GM18861 (cell line): ENCODE measurements at regions not wholly inside any gene's neighbourhood (a gene's known extent, or its start where the extent isn't known, plus 50 kb on each side); places are given as distances from the start of the nearest gene placed in this dataset.
A peak's percentile ranks its signal among the peaks of the same experiment; 100 is the strongest.
"Not testable (repeated sequence)": the region's sequence is repeated elsewhere in the genome, so short reads cannot be mapped to it uniquely, and the experiment has no call there.

Source experiments
- ATAC-seq: cut with Tn5 transposase; IDR thresholded peaks from one replicate; pipeline ENCODE4 v1.9.1; 2021; ENCODE audit not compliant: unreplicated experiment

GRCh38 chr2:87075054-87075790 is 53.6 kb upstream of the PLGLB1 start:
- ATAC-seq, result not testable (repeated sequence)

- ATAC-seq, result peak; percentile 26
Observed at GRCh38 chr2:87075791-87076252, 54.2 kb upstream of the PLGLB1 start.

GRCh38 chr2:87076253-87077123 is 54.8 kb upstream of the PLGLB1 start:
- peak; percentile 92 for ATAC-seq

- ATAC-seq, result not testable (repeated sequence)
Observed at GRCh38 chr2:87077124-87077446, 55.4 kb upstream of the PLGLB1 start.

- not testable (repeated sequence) for ATAC-seq
Observed at GRCh38 chr2:87081727-87082126, 60.1 kb upstream of the PLGLB1 start.

- ATAC-seq, result not testable (repeated sequence)
Observed at GRCh38 chr2:87088079-87088478, 66.4 kb upstream of the PLGLB1 start.

- ATAC-seq, result not testable (repeated sequence)
Observed at GRCh38 chr2:87089401-87089800, 67.8 kb upstream of the PLGLB1 start.

GRCh38 chr2:87093252-87093651 is 71.6 kb upstream of the PLGLB1 start:
- not testable (repeated sequence) for ATAC-seq

GRCh38 chr2:87093937-87094529 is 72.4 kb upstream of the PLGLB1 start:
- ATAC-seq, result not testable (repeated sequence)

- not testable (repeated sequence) for ATAC-seq
Observed at GRCh38 chr2:87095804-87096203, 74.2 kb upstream of the PLGLB1 start.

- not testable (repeated sequence) for ATAC-seq
Observed at GRCh38 chr2:87128761-87129553, 107.3 kb upstream of the PLGLB1 start.

- ATAC-seq, result not testable (repeated sequence)
Observed at GRCh38 chr2:87132577-87132976, 110.9 kb upstream of the PLGLB1 start.

GRCh38 chr2:87151835-87152493 is 130.3 kb upstream of the PLGLB1 start:
- not testable (repeated sequence) for ATAC-seq

- not testable (repeated sequence) for ATAC-seq
Observed at GRCh38 chr2:87174454-87174853, 152.8 kb upstream of the PLGLB1 start.

GRCh38 chr2:87183373-87183772 is 161.7 kb upstream of the PLGLB1 start:
- ATAC-seq, result not testable (repeated sequence)

- ATAC-seq, result not testable (repeated sequence)
Observed at GRCh38 chr2:87184260-87184659, 162.6 kb upstream of the PLGLB1 start.

- ATAC-seq, result not testable (repeated sequence)
Observed at GRCh38 chr2:87189214-87189613, 167.6 kb upstream of the PLGLB1 start.

- peak; percentile 92 for ATAC-seq
Observed at GRCh38 chr2:87193336-87193735, 171.7 kb upstream of the PLGLB1 start.

- not testable (repeated sequence) for ATAC-seq
Observed at GRCh38 chr2:87194254-87194999, 172.8 kb upstream of the PLGLB1 start.
